GM18511 (cell line): ENCODE measurements at regions not wholly inside any gene's neighbourhood (a gene's known extent, or its start where the extent isn't known, plus 50 kb on each side); places are given as distances from the start of the nearest gene placed in this dataset.
"Not testable (repeated sequence)": the region's sequence is repeated elsewhere in the genome, so short reads cannot be mapped to it uniquely, and the experiment has no call there.

Experiments
- ATAC-seq: cut with Tn5 transposase; IDR thresholded peaks from one replicate; pipeline ENCODE4 v1.9.1; 2021; ENCODE audit warnings: mild to moderate bottlenecking, moderate library complexity; ENCODE audit not compliant: unreplicated experiment

GRCh38 chrX:116285501-116285900, 115.0 kb downstream of the AGTR2 start:
- ATAC-seq, result no peak

- no peak for ATAC-seq
These were observed 119.0 kb downstream of the AGTR2 start for GRCh38 chrX:116289592-116289991.

- no peak for ATAC-seq
These were observed 119.8 kb downstream of the AGTR2 start for GRCh38 chrX:116290359-116290758.

- ATAC-seq, result no peak
These were observed 121.6 kb downstream of the AGTR2 start for GRCh38 chrX:116292183-116292582.

GRCh38 chrX:116298956-116299355, 128.4 kb downstream of the AGTR2 start:
- ATAC-seq, result no peak

- ATAC-seq, result no peak
These were observed 130.2 kb upstream of the SLC6A14 start for GRCh38 chrX:116306218-116306617.

GRCh38 chrX:116317409-116317808, 119.0 kb upstream of the SLC6A14 start:
- ATAC-seq, result no peak

- no peak for ATAC-seq
These were observed 117.7 kb upstream of the SLC6A14 start for GRCh38 chrX:116318672-116319071.

- no peak for ATAC-seq
These were observed 114.7 kb upstream of the SLC6A14 start for GRCh38 chrX:116321711-116322110.

- ATAC-seq, result not testable (repeated sequence)
These were observed 104.4 kb upstream of the SLC6A14 start for GRCh38 chrX:116332026-116332425.

- not testable (repeated sequence) for ATAC-seq
These were observed 101.6 kb upstream of the SLC6A14 start for GRCh38 chrX:116334797-116335196.

- ATAC-seq, result no peak
These were observed 97.0 kb upstream of the SLC6A14 start for GRCh38 chrX:116339407-116339806.

- ATAC-seq, result no peak
These were observed 93.5 kb upstream of the SLC6A14 start for GRCh38 chrX:116342903-116343302.

- ATAC-seq, result no peak
These were observed 90.4 kb upstream of the SLC6A14 start for GRCh38 chrX:116345958-116346357.

GRCh38 chrX:116357329-116357728, 79.1 kb upstream of the SLC6A14 start:
- ATAC-seq, result no peak

- ATAC-seq, result no peak
These were observed 57.4 kb upstream of the SLC6A14 start for GRCh38 chrX:116378961-116379360.

- no peak for ATAC-seq
These were observed 56.6 kb upstream of the SLC6A14 start for GRCh38 chrX:116379854-116380253.

GRCh38 chrX:116384406-116384954, 51.9 kb upstream of the SLC6A14 start:
- ATAC-seq, result no peak
